ENCODE measurements at regions not wholly inside any gene's neighbourhood (a gene's known extent, or its start where the extent isn't known, plus 50 kb on each side); places are given as distances from the start of the nearest gene placed in this dataset.

DNA sequence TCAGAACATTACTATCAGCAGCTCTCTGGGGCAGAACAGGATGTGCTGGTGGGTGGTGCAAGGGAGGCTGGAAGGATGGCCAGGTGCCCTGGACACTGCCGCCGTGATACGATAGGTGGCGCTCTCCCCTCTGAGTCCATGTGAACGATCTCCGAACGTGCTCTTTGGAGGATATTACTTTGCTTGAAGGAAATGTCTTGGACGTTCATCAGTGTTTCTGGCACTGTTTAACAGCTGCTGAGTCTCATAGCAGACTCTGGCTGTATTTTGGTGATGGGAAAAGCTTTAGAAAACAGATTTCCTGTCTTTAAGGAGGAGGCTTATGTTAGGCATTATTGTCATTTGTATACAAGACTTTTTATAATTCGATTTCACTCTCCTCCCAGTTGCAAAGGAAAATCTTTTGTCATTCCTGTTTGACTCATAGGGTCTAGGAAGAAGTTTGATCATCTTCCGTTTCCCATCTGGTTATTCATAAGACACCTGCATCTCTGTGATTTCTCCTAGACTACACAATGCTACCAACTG lies 386.2 kb upstream of the ADGRL2 start:
- TF ChIP-seq, protein P1, sequence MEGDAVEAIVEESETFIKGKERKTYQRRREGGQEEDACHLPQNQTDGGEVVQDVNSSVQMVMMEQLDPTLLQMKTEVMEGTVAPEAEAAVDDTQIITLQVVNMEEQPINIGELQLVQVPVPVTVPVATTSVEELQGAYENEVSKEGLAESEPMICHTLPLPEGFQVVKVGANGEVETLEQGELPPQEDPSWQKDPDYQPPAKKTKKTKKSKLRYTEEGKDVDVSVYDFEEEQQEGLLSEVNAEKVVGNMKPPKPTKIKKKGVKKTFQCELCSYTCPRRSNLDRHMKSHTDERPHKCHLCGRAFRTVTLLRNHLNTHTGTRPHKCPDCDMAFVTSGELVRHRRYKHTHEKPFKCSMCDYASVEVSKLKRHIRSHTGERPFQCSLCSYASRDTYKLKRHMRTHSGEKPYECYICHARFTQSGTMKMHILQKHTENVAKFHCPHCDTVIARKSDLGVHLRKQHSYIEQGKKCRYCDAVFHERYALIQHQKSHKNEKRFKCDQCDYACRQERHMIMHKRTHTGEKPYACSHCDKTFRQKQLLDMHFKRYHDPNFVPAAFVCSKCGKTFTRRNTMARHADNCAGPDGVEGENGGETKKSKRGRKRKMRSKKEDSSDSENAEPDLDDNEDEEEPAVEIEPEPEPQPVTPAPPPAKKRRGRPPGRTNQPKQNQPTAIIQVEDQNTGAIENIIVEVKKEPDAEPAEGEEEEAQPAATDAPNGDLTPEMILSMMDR (IDR thresholded peaks at IDR 0.05) = peak; percentile 89
- TF ChIP-seq ZFX (IDR thresholded peaks at IDR 0.05; ENCODE audit: borderline replicate concordance) = no peak
